Small intestine (tissue), 7 donors: ENCODE measurements at regions not wholly inside any gene's neighbourhood (a gene's known extent, or its start where the extent isn't known, plus 50 kb on each side); places are given as distances from the start of the nearest gene placed in this dataset.

Experiments
- DNase-seq, 2 donors: peaks; one replicate each; pipeline versions ENCODE4 v3.0.0 to v3.0.0-alpha.2; 2013
- FAIRE-seq: peaks from 2 replicates; lab custom pipeline; 2012; peaks lifted over from hg19 to GRCh38; lab: Jason Lieb, UNC
- H3K27ac ChIP-seq, 3 donors: one replicate each; pipeline ENCODE4 v1.5.1; 2013; ENCODE audit warnings: low read length in 2 of 3, mild to moderate bottlenecking in 2 of 3, control low read depth in 1 of 3, inconsistent platforms in 1 of 3, low read depth in 1 of 3, moderate library complexity in 1 of 3
- H3K27me3 ChIP-seq, 3 donors: one replicate each; pipeline ENCODE4 v1.6.1; 2013; ENCODE audit warnings: low read length in 3 of 3, inconsistent platforms in 1 of 3; ENCODE audit not compliant: control insufficient read depth in 3 of 3, insufficient read depth in 3 of 3
- H3K36me3 ChIP-seq, 3 donors: one replicate each; pipeline ENCODE4 v1.6.1; 2013; ENCODE audit warnings: low read length in 3 of 3, inconsistent platforms in 1 of 3, low read depth in 1 of 3, mild to moderate bottlenecking in 1 of 3, moderate library complexity in 1 of 3; ENCODE audit not compliant: control insufficient read depth in 3 of 3, insufficient read depth in 2 of 3
- H3K4me1 ChIP-seq, 3 donors: one replicate each; pipeline ENCODE4 v1.6.1; 2013; ENCODE audit warnings: low read length in 2 of 3, inconsistent platforms in 1 of 3, low read depth in 1 of 3, mild to moderate bottlenecking in 1 of 3, moderate library complexity in 1 of 3; ENCODE audit not compliant: control insufficient read depth in 3 of 3, insufficient read depth in 2 of 3
- H3K4me3 ChIP-seq, 3 donors: one replicate each; pipeline ENCODE4 v1.5.1; 2013; ENCODE audit warnings: low read length in 3 of 3, control low read depth in 1 of 3, inconsistent platforms in 1 of 3, low read depth in 1 of 3, mild to moderate bottlenecking in 1 of 3, moderate library complexity in 1 of 3
- H3K9me3 ChIP-seq, 2 donors: one replicate each; pipeline ENCODE4 v1.6.1; 2013; ENCODE audit warnings: low read depth in 1 of 2, low read length in 1 of 2; ENCODE audit not compliant: control insufficient read depth in 2 of 2, insufficient read depth in 1 of 2
- WGBS, 3 donors: extraction: QIAGEN DNeasy Blood & Tissue Kit; methylation state at CpG; one replicate each; pipeline ENCODE4 v1.1.7; 2013; 5-methylcytosine and 5-hydroxymethylcytosine counted together
- donor health status: healthy with polysubstance abuse.
- donor health status: control.
- donor health status: control.
- donor health status: Bipolar disorder and iron deficiency.
- donor health status: healthy.

DNA sequence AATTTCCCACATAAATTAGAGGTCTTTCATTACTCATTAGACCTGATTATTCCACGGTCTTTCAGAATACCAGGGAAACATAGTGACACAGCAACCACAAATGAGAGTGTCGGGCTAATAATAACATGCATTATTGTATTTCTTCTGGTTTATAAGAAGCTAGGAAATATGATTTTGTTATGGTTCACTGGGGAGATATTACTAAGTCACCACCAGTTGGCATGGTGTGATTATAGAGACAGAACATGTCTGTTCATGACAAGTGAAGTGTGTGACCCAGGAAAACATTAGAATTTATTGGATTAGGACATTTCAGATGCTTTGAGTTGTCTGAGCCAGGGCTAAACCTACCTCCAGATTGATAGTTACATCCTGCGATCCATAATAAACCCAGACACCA is 494.4 kb downstream of the FBXO15 start:
- H3K9me3 ChIP-seq = no peaks in the 10 kb centered on the region
- 64 to 78% (median 65%) methylated on average over 3 of the region's 3 CpGs for WGBS, 3 donors
- no peak for FAIRE-seq

DNA sequence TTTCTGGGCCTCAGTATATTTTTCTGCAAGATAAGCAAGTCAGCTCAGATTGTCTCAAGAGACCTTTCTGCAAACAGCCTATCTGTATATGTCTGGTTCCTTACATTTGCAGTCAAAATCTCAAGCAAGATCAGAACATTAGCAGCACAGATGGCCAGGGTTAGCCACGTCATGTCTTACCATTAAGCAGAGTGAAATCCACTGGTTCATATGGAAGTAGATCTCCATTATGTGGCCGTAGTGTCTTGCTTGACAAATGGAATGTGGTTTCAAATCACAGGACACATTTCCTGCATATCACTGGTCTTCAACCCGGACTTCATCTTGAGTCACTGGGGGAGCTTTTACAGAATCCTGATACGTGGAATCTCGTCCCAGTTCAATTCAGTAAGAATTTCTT is 500.2 kb downstream of the FBXO15 start:
- 69 to 84% (median 74%) methylated on average over 5 of the region's 5 CpGs for WGBS, 3 donors
- no peak for FAIRE-seq
- no peaks in the 10 kb centered on the region for H3K4me1 ChIP-seq
- no peak overlapping the region for H3K27ac ChIP-seq
- no peaks in the 10 kb centered on the region for H3K9me3 ChIP-seq
- no peaks in the 10 kb centered on the region for H3K27me3 ChIP-seq
- no peak overlapping the region for H3K4me3 ChIP-seq
- no peaks in the 10 kb centered on the region for H3K36me3 ChIP-seq
- DNase-seq = no peak

More for the DNA sequence above, 494.4 kb downstream of the FBXO15 start:
- H3K36me3 ChIP-seq = no peaks in the 10 kb centered on the region
- H3K27ac ChIP-seq = no peak overlapping the region
- H3K27me3 ChIP-seq = no peaks in the 10 kb centered on the region
- DNase-seq = no peak
- H3K4me3 ChIP-seq = no peak overlapping the region
- no peaks in the 10 kb centered on the region for H3K4me1 ChIP-seq

DNA sequence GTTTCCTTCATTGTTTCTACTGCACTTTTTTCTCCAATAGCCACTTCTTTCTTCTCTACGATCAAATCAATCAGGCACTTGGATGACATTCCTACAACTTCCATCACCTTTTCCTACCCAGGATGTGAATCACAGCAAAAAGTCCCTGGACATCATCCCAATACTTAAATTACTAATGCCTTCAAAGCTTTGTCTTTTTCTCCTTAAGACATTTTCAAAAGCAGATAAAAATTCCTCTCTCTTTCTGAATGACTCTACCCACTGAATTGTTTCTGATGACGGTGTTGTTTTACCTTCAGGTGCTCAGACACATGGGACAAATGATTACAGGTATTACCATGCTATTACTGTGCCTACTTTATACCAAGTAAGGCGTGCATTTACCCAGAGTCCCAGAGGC is 500.9 kb downstream of the FBXO15 start:
- no peaks in the 10 kb centered on the region for H3K27me3 ChIP-seq
- H3K27ac ChIP-seq = no peak overlapping the region
- FAIRE-seq = no peak
- 46 to 51% (median 50%) methylated on average over 3 of the region's 3 CpGs for WGBS, 3 donors
- H3K9me3 ChIP-seq = no peaks in the 10 kb centered on the region
- no peak overlapping the region for H3K4me3 ChIP-seq
- H3K4me1 ChIP-seq = no peaks in the 10 kb centered on the region
- no peak for DNase-seq
- H3K36me3 ChIP-seq = no peaks in the 10 kb centered on the region

DNA sequence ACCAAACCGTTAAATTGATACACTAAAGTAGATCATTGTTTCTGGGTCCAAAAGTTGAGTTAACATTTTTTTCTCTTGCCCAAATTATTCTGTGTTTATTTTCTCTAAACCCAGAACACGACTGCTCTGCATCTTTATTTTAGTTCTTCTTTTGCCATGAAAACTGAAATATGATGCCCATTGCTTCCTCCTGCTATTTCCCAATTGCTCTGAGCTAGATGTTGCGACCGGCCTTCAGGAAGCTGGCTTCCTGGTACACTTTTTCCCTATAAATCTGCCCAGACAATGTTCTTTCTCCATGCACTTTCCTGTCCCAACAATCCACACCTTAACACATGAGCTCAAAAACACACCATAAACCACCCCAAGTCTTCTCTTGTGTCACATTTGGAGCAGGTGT is 501.4 kb downstream of the FBXO15 start:
- DNase-seq (no peak), FAIRE-seq (no peak)
- Histone ChIP-seq H3K27me3 (no peaks in the 10 kb centered on the region), H3K4me3 (no peak overlapping the region), H3K9me3 (no peaks in the 10 kb centered on the region), H3K36me3 (no peaks in the 10 kb centered on the region), H3K27ac (no peak overlapping the region), H3K4me1 (no peaks in the 10 kb centered on the region)
- WGBS, 3 donors = 60 to 74% (median 65%) methylated on average over 4 of the region's 4 CpGs

DNA sequence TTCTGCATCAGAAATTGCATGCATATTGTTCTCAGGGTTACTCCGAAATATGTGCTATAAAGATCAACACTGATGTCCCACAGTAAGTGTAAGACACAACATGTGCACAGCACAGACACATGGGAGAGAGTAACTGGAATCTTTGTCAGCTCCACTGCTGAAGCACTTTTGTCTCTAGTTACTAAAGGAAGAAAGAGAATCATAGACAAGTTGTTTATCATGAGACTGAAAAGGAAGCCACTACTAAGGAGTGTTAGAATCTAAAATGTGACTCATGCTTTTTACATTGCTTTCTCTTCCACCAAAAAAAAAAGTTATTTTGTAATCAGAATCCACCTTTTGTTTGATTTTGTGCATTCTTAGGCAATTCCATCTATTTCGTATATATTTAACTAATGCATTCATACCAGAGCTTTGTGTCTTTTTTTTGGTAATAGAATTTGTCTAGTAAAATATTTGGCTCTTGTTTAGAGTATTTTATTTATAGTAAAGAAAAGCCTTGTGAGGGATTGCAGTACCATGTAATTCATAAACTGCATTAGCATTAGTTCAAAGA is 502.4 kb downstream of the FBXO15 start:
- no peak for FAIRE-seq
- WGBS, 3 donors = 74 to 84% (median 75%) methylated on average over 2 of the region's 2 CpGs

DNA sequence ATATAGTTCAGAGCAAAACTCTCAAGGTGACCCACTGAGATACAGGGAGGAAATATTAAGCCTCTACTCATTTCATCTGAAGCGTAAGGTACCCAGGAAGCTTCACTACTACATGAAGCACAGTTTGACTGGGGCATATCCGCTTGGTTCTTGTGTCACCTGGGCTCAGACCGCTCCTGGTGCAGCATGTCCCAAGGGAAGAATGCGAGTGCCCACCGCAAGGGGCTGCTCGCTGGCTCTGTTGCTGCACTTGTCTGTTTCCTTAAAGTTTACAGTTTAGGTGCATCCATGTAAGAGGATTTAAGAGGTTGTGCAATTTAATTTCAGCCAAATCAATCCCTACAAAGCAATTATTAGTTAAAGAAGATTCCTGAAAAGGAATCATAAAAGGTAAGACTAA is 507.8 kb downstream of the FBXO15 start:
- 82 to 88% (median 86%) methylated on average over 6 of the region's 6 CpGs for WGBS, 3 donors
- no peak for FAIRE-seq
- H3K4me1 ChIP-seq = no peaks in the 10 kb centered on the region

More for the DNA sequence above, 502.4 kb downstream of the FBXO15 start:
- Histone ChIP-seq H3K27me3 (no peaks in the 10 kb centered on the region), H3K36me3 (no peaks in the 10 kb centered on the region), H3K4me3 (no peak overlapping the region), H3K27ac (no peak overlapping the region), H3K4me1 (no peaks in the 10 kb centered on the region), H3K9me3 (no peaks in the 10 kb centered on the region)
- no peak for DNase-seq

DNA sequence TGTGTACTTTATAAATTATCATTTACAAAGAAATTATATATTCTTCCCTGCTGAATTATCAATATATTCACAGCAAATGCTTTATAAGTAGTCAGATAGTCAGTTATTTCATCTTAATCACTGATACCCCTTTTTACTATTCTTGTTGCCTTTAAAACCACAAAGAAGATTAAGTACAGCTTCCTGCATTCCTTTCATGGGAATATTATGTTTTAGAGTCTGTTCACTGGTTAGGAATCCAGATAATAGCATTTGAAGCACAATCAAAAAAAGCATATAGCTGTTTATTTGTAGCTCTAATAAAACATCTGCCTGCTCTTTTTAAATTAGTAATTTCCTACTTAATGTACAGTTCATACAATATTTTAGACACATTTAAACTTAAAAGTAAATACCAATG is 508.9 kb downstream of the FBXO15 start:
- DNase-seq (no peak), FAIRE-seq (no peak)
- H3K36me3 ChIP-seq = no peaks in the 10 kb centered on the region
- H3K27ac ChIP-seq = no peak overlapping the region
- H3K27me3 ChIP-seq = no peaks in the 10 kb centered on the region
- no peaks in the 10 kb centered on the region for H3K9me3 ChIP-seq
- H3K4me3 ChIP-seq = no peak overlapping the region
- H3K4me1 ChIP-seq = no peaks in the 10 kb centered on the region

More for the DNA sequence above, 507.8 kb downstream of the FBXO15 start:
- no peak overlapping the region for H3K27ac ChIP-seq
- H3K36me3 ChIP-seq = no peaks in the 10 kb centered on the region
- DNase-seq = no peak
- H3K27me3 ChIP-seq = no peaks in the 10 kb centered on the region
- no peaks in the 10 kb centered on the region for H3K9me3 ChIP-seq
- no peak overlapping the region for H3K4me3 ChIP-seq

DNA sequence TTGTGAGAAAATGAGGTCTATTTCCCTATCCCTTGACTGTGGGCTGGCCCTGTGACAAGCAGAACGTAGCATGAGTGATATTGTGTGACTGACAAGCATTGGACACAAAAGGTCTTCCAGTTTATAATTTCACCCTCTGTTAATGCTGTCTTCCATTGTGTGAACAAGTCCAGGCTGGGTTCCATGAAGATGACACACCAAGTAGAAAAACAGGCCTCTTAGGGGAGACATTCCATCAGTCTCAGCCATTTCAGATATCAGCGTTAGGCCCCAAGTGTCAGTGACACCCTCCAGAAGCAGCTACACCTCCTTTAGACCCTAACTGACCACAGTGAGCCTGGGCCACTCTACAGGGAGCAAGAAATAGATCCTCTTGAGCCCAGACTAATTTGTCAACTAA is 511.3 kb downstream of the FBXO15 start:
- no peaks in the 10 kb centered on the region for H3K27me3 ChIP-seq
- no peak overlapping the region for H3K4me3 ChIP-seq
- H3K9me3 ChIP-seq = no peaks in the 10 kb centered on the region
- DNase-seq = no peak
- no peak for FAIRE-seq
- no peaks in the 10 kb centered on the region for H3K4me1 ChIP-seq
- H3K36me3 ChIP-seq = no peaks in the 10 kb centered on the region
- 60 to 68% (median 67%) methylated on average over 2 of the region's 2 CpGs for WGBS, 3 donors
- H3K27ac ChIP-seq = no peak overlapping the region

DNA sequence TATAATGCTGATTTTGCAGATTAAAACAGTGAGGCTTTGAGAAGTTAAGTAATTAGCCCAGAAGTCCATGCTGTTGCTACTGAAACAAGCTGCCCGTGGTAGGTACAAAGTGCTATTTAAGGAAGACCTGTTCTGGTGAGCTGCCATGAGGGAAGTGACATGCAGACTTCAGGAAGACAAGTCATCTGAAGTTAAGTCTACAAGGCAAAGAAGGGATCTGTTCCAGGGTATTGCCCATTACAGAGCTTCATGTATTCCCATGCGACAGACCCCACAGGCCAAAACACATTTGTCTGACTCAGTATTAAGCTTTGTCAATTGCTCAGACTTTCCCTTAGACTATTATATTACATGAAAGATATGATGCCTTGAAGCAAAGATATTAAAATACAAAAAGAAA is 520.8 kb downstream of the FBXO15 start:
- no peak overlapping the region for H3K4me3 ChIP-seq
- H3K27me3 ChIP-seq = no peaks in the 10 kb centered on the region
- no peak overlapping the region for H3K27ac ChIP-seq
- H3K36me3 ChIP-seq = no peaks in the 10 kb centered on the region
- H3K4me1 ChIP-seq = no peaks in the 10 kb centered on the region
- WGBS, 3 donors = 53 to 60% (median 60%) methylated on average over 2 of the region's 2 CpGs
- FAIRE-seq = no peak
- no peak for DNase-seq
- H3K9me3 ChIP-seq = no peaks in the 10 kb centered on the region
